Neuronal stem cell (in vitro differentiated cells): ENCODE measurements at regions not wholly inside any gene's neighbourhood (a gene's known extent, or its start where the extent isn't known, plus 50 kb on each side); places are given as distances from the start of the nearest gene placed in this dataset.
"Not testable (repeated sequence)": the region's sequence is repeated elsewhere in the genome, so short reads cannot be mapped to it uniquely, and the experiment has no call there.

Experiments
- DNase-seq: peaks from one replicate; pipeline ENCODE4 v3.0.0-alpha.2; 2013; ENCODE audit warnings: low spot score
- H2AFZ ChIP-seq: one replicate; pipeline ENCODE4 v1.6.1; 2013; ENCODE audit warnings: mild to moderate bottlenecking, low read length, inconsistent platforms
- H2AK5ac ChIP-seq: 2 replicates; pipeline ENCODE4 v1.6.1; 2013; ENCODE audit warnings: low read depth, mild to moderate bottlenecking, inconsistent platforms, low read length, moderate library complexity, mixed read lengths
- H2BK120ac ChIP-seq: 2 replicates; pipeline ENCODE4 v1.6.1; 2013; ENCODE audit warnings: low read depth, mild to moderate bottlenecking, inconsistent platforms, low read length, moderate library complexity, mixed read lengths
- H2BK12ac ChIP-seq: one replicate; pipeline ENCODE4 v1.6.1; 2013; ENCODE audit warnings: low read length, inconsistent platforms
- H2BK15ac ChIP-seq: 2 replicates; pipeline ENCODE4 v1.6.1; 2013; ENCODE audit warnings: mild to moderate bottlenecking, low read length, inconsistent platforms, mixed read lengths
- H2BK5ac ChIP-seq: one replicate; pipeline ENCODE4 v1.6.1; 2013; ENCODE audit warnings: inconsistent platforms, mild to moderate bottlenecking, low read length, moderate library complexity
- H3K14ac ChIP-seq: one replicate; pipeline ENCODE4 v1.6.1; 2013; ENCODE audit warnings: low read length, inconsistent platforms
- H3K18ac ChIP-seq: 2 replicates; pipeline ENCODE4 v1.6.1; 2013; ENCODE audit warnings: low read length, inconsistent platforms
- H3K23ac ChIP-seq: 2 replicates; pipeline ENCODE4 v1.6.1; 2013; ENCODE audit warnings: low read depth, mild to moderate bottlenecking, mixed read lengths, low read length, inconsistent platforms; ENCODE audit not compliant: poor library complexity
- H3K27ac ChIP-seq: replicated peaks from 3 replicates; pipeline ENCODE4 v1.5.1; 2013; ENCODE audit warnings: low read length, inconsistent platforms
- H3K27me3 ChIP-seq, 3 experiments: 2 replicates each; pipeline ENCODE4 v1.6.1; 2013; ENCODE audit warnings: low read length in 3 of 3, mild to moderate bottlenecking in 2 of 3, inconsistent platforms in 1 of 3, low read depth in 1 of 3, mixed read lengths in 1 of 3, moderate library complexity in 1 of 3; ENCODE audit not compliant: control insufficient read depth in 3 of 3, insufficient read depth in 3 of 3
- H3K36me3 ChIP-seq, 2 donors: replicated peaks in 1 of 2; 2 replicates each; pipeline ENCODE4 v1.6.1; 2013; ENCODE audit warnings: low read length in 2 of 2; ENCODE audit not compliant: control insufficient read depth in 2 of 2, insufficient read depth in 2 of 2
- H3K4ac ChIP-seq: 2 replicates; pipeline ENCODE4 v1.6.1; 2013; ENCODE audit warnings: inconsistent platforms, mild to moderate bottlenecking, low read length, moderate library complexity
- H3K4me1 ChIP-seq, 2 donors: 1 replicate in 1 of 2; 2 replicates in 1 of 2; pipeline ENCODE4 v1.6.1; 2013; ENCODE audit warnings: low read length in 2 of 2, low read depth in 1 of 2; ENCODE audit not compliant: control insufficient read depth in 2 of 2, insufficient read depth in 1 of 2
- H3K4me2 ChIP-seq: one replicate; pipeline ENCODE4 v1.6.1; 2013; ENCODE audit warnings: mild to moderate bottlenecking, low read length, inconsistent platforms; ENCODE audit not compliant: insufficient read depth, poor library complexity, severe bottlenecking
- H3K4me3 ChIP-seq, 2 donors: 2 replicates each; pipeline ENCODE4 v1.5.1; 2013; ENCODE audit warnings: low read length in 2 of 2, mild to moderate bottlenecking in 2 of 2, inconsistent platforms in 1 of 2, moderate library complexity in 1 of 2
- H3K79me1 ChIP-seq: one replicate; pipeline ENCODE4 v1.6.1; 2013; ENCODE audit warnings: low read depth, mild to moderate bottlenecking, inconsistent platforms, low read length, moderate library complexity
- H3K9ac ChIP-seq: one replicate; pipeline ENCODE4 v1.6.1; 2013; ENCODE audit warnings: mild to moderate bottlenecking, low read depth, low read length, inconsistent platforms; ENCODE audit not compliant: poor library complexity
- H3K9me3 ChIP-seq, 2 donors: replicated peaks in 1 of 2; 2 replicates each; pipeline versions ENCODE3 to v1.6.1; 2013; ENCODE audit warnings: low read length in 2 of 2, mild to moderate bottlenecking in 2 of 2, inconsistent platforms in 1 of 2, low read depth in 1 of 2, mixed read lengths in 1 of 2, moderate library complexity in 1 of 2; ENCODE audit not compliant: control insufficient read depth in 2 of 2, insufficient read depth in 1 of 2
- H4K8ac ChIP-seq: one replicate; pipeline ENCODE4 v1.6.1; 2013; ENCODE audit warnings: low read depth, mild to moderate bottlenecking, inconsistent platforms, low read length, moderate library complexity
- H4K91ac ChIP-seq: one replicate; pipeline ENCODE4 v1.6.1; 2013; ENCODE audit warnings: low read length, low read depth, mild to moderate bottlenecking, inconsistent platforms; ENCODE audit not compliant: poor library complexity
- WGBS, 2 donors: extraction: QIAGEN DNeasy Blood & Tissue Kit; methylation state at CpG; one replicate each; pipeline ENCODE4 v1.1.7; 2013; ENCODE audit warnings: missing lambda C conversion rate in 2 of 2, mixed read lengths in 1 of 2; ENCODE audit not compliant: insufficient read length in 2 of 2, insufficient replicate concordance in 1 of 2; ENCODE audit errors: extremely low coverage in 2 of 2; 5-methylcytosine and 5-hydroxymethylcytosine counted together

GRCh38 chr11:107263844-107264563 is 193.6 kb downstream of the CWF19L2 start:
- H4K91ac ChIP-seq = no peak overlapping the region
- no peak overlapping the region for H3K4me3 ChIP-seq
- H2BK120ac ChIP-seq = no peak overlapping the region
- no peak overlapping the region for H3K4me2 ChIP-seq
- H3K27me3 ChIP-seq = no peaks in the 10 kb centered on the region
- no peak overlapping the region for H3K27ac ChIP-seq
- no peak overlapping the region for H4K8ac ChIP-seq
- H3K79me1 ChIP-seq = no peaks in the 10 kb centered on the region
- H3K36me3 ChIP-seq = no peaks in the 10 kb centered on the region
- no peak overlapping the region for H3K14ac ChIP-seq
- no peak overlapping the region for H3K23ac ChIP-seq
- no peak overlapping the region for H3K4ac ChIP-seq
- H2BK15ac ChIP-seq = no peak overlapping the region
- H2BK5ac ChIP-seq = no peak overlapping the region
- H3K9ac ChIP-seq = no peak overlapping the region
- H3K4me1 ChIP-seq = no peaks in the 10 kb centered on the region
- H3K9me3 ChIP-seq = no peaks in the 10 kb centered on the region
- H3K18ac ChIP-seq = peak overlapping the region; percentile 41
- H2AK5ac ChIP-seq = no peak overlapping the region
- no peak overlapping the region for H2AFZ ChIP-seq
- no CpG with 5 or more reads among the region's 2 CpGs for WGBS, 2 donors
- H2BK12ac ChIP-seq = no peak overlapping the region
- DNase-seq = no peak

DNA sequence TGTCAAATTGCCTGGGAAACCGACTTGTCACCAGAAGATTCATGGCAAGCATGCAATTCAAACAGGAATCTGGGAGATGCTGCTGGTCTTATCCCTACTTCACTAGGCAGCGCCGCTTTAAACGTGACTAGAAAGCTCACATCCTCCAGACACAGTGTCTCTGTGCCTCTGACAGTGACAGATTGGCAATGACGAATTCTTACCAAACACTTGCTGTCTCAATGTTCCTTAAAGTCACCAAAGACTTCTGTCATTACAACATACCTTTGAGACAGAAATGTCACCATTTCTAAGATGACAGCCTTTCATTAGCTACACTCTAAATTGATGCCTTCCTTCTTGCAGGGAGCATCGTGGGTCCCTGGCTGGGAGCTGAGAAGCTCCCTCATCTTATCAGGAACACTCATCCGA is 197.8 kb downstream of the CWF19L2 start:
- no peaks in the 10 kb centered on the region for H3K9me3 ChIP-seq
- H3K9ac ChIP-seq = no peak overlapping the region
- no peak for DNase-seq
- H2BK12ac ChIP-seq = no peak overlapping the region
- no peak overlapping the region for H3K27ac ChIP-seq
- H2BK15ac ChIP-seq = no peak overlapping the region
- no peak overlapping the region for H2AK5ac ChIP-seq
- H3K23ac ChIP-seq = no peak overlapping the region
- WGBS, 2 donors = no CpG with 5 or more reads among the region's 7 CpGs
- H4K91ac ChIP-seq = no peak overlapping the region
- no peak overlapping the region for H3K4me2 ChIP-seq
- no peak overlapping the region for H3K14ac ChIP-seq
- H3K18ac ChIP-seq = no peak overlapping the region
- no peak overlapping the region for H3K4ac ChIP-seq
- H2BK5ac ChIP-seq = no peak overlapping the region
- H3K79me1 ChIP-seq = no peaks in the 10 kb centered on the region
- no peaks in the 10 kb centered on the region for H3K36me3 ChIP-seq
- H3K4me3 ChIP-seq = no peak overlapping the region
- no peak overlapping the region for H2BK120ac ChIP-seq
- no peak overlapping the region for H2AFZ ChIP-seq
- no peaks in the 10 kb centered on the region for H3K4me1 ChIP-seq
- no peak overlapping the region for H4K8ac ChIP-seq
- no peaks in the 10 kb centered on the region for H3K27me3 ChIP-seq

GRCh38 chr11:107257710-107258109 is 199.9 kb downstream of the CWF19L2 start:
- Histone ChIP-seq H2BK12ac (no peak overlapping the region), H2BK5ac (no peak overlapping the region), H3K9me3 (no peaks in the 10 kb centered on the region), H4K8ac (no peak overlapping the region), H3K18ac (no peak overlapping the region), H2AK5ac (no peak overlapping the region), H3K4ac (no peak overlapping the region), H3K36me3 (no peaks in the 10 kb centered on the region), H3K27ac (no peak overlapping the region), H3K14ac (no peak overlapping the region), H4K91ac (no peak overlapping the region), H2BK15ac (no peak overlapping the region), H3K79me1 (no peaks in the 10 kb centered on the region), H3K4me1 (no peaks in the 10 kb centered on the region), H3K9ac (no peak overlapping the region), H3K4me3 (no peak overlapping the region), H2BK120ac (no peak overlapping the region), H3K27me3 (no peaks in the 10 kb centered on the region), H3K4me2 (no peak overlapping the region), H2AFZ (no peak overlapping the region), H3K23ac (no peak overlapping the region)
- WGBS, 2 donors = no CpG with 5 or more reads among the region's 7 CpGs
- DNase-seq = no peak

DNA sequence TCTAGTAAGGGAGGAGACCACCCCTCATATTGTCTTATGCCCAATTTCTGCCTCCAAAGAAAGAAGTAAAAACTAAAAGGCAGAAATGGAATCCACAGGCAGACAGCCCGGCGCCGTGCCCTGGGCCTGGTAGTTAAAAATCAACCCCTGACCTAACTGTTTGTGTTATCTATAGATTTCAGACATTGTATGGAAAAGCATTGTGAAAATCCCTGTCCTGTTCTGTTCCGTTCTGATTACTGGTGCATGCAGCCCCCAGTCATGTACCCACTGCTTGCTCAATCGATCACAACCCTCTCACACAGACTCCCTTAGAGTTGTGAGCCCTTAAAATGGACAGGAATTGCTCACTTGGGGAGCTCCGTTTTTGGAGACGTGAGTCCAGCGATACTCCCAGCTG is 204.0 kb downstream of the CWF19L2 start:
- not testable (repeated sequence) for H3K27me3 ChIP-seq, H3K14ac ChIP-seq, H2BK120ac ChIP-seq, H3K23ac ChIP-seq, H2AFZ ChIP-seq, H3K79me1 ChIP-seq, H3K36me3 ChIP-seq, H2BK15ac ChIP-seq, H4K91ac ChIP-seq, H2BK12ac ChIP-seq, H3K9me3 ChIP-seq, H4K8ac ChIP-seq, H2BK5ac ChIP-seq, H3K4me1 ChIP-seq, H3K9ac ChIP-seq, H2AK5ac ChIP-seq, H3K4me2 ChIP-seq, H3K4me3 ChIP-seq, H3K18ac ChIP-seq, H3K4ac ChIP-seq, DNase-seq, H3K27ac ChIP-seq
- no CpG with 5 or more reads among the region's 8 CpGs for WGBS, 2 donors
